ENCODE measurements at regions not wholly inside any gene's neighbourhood (a gene's known extent, or its start where the extent isn't known, plus 50 kb on each side); places are given as distances from the start of the nearest gene placed in this dataset.
A peak's percentile ranks its signal among the peaks of the same experiment; 100 is the strongest.

- peak overlapping the region in 1 of 2 donors; percentile 94 for H3K27ac ChIP-seq
- peak overlapping the region; percentile 38 for H3K4me3 ChIP-seq
- DNase-seq (ENCODE audit: low spot score), result peak; percentile 88
- TF ChIP-seq CTCF (IDR thresholded peaks at IDR 0.05), result peak; percentile 85
Observed at GRCh38 chr7:25851332-25852210, 300.4 kb upstream of the NFE2L3 start.

GRCh38 chr7:25852211-25852938, 299.6 kb upstream of the NFE2L3 start:
- Histone ChIP-seq H3K4me3 (peak overlapping the region; percentile 38), H3K27ac (peak overlapping the region in 1 of 2 donors; percentile 18)
- no peak for TF ChIP-seq CTCF (IDR thresholded peaks at IDR 0.05)
- no peak for DNase-seq (ENCODE audit: low spot score)

- no peak for DNase-seq (ENCODE audit: low spot score)
- Histone ChIP-seq H3K27ac (no peak overlapping the region), H3K4me3 (peak overlapping the region; percentile 38)
- no peak for TF ChIP-seq CTCF (IDR thresholded peaks at IDR 0.05)
Observed at GRCh38 chr7:25852939-25853271, 299.1 kb upstream of the NFE2L3 start.

GRCh38 chr7:25853314-25853713, 298.7 kb upstream of the NFE2L3 start:
- TF ChIP-seq CTCF (IDR thresholded peaks at IDR 0.05), result no peak
- no peak overlapping the region for H3K4me3 ChIP-seq
- H3K27ac ChIP-seq, result no peak overlapping the region
- DNase-seq (ENCODE audit: low spot score), result no peak

GRCh38 chr7:25854059-25854458, 297.9 kb upstream of the NFE2L3 start:
- no peak overlapping the region for H3K27ac ChIP-seq
- TF ChIP-seq CTCF (IDR thresholded peaks at IDR 0.05), result no peak
- no peak overlapping the region for H3K4me3 ChIP-seq
- no peak for DNase-seq (ENCODE audit: low spot score)

GRCh38 chr7:25854608-25855497, 297.1 kb upstream of the NFE2L3 start:
- TF ChIP-seq CTCF (IDR thresholded peaks at IDR 0.05), result peak; percentile 47
- no peak for DNase-seq (ENCODE audit: low spot score)
- no peak overlapping the region for H3K27ac ChIP-seq
- H3K4me3 ChIP-seq, result no peak overlapping the region
